HG02943 (cell line): ENCODE measurements at regions not wholly inside any gene's neighbourhood (a gene's known extent, or its start where the extent isn't known, plus 50 kb on each side); places are given as distances from the start of the nearest gene placed in this dataset.
"Not testable (repeated sequence)": the region's sequence is repeated elsewhere in the genome, so short reads cannot be mapped to it uniquely, and the experiment has no call there.

Experiments used
- ATAC-seq: cut with Tn5 transposase; IDR thresholded peaks from one replicate; pipeline ENCODE4 v1.9.1; 2021; ENCODE audit warnings: mild to moderate bottlenecking, low read depth, moderate library complexity; ENCODE audit not compliant: unreplicated experiment

DNA sequence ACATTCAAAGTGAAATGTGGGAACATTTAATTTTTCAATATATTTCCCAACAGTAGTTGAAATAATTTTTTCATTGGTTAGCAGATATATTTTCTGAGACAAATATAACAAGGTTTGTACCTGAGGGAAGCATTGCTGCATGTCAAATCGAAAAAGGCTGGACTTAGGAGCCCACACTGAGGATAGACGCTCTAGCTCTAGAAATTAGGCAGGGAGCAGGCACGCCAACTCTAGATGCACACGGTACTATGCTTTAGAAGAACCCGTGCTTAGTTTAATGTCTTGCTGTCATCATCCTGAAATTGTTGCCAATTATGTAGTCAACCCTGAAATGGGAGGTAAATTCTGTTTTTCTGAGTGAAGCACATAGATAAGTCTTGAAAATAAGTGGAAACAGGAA lies 731.1 kb upstream of the ZNF804A start:
- no peak for ATAC-seq

DNA sequence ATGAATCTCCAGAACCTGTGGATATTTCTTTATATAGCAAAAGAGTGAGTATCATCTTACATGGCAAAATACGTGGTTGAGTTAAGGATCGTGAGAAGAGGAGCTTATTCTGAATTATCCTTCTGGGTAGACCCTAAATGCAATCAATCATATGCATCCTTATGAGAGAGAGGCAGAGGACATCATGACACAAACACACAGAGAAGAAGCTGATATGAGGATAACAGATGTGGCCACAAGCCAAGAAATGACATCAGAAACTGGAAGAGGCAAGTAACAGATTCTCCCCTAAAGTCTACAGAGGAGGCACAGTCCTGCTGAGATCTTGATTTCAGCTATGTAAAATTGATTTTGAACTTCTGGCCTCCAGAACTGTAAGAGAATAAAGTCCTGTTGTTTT lies 730.2 kb upstream of the ZNF804A start:
- ATAC-seq = no peak

DNA sequence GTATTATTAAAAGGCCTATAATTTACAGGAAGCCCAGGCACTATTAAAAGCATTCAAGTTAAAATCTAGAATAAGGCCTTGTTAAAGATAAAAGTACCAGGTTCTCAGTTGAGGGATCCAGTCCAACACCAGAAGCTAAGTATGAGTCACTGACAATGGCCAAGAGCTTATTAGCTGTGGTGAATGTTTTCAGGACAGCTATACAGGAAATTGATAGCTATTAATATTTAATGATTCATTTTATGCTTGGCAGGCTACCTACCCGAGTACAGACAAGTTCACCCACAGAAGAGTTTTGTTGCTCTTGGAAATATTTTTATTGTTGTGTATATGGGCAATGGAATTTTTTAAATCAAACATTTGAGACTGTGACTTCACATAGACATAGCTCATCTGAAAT lies 729.6 kb upstream of the ZNF804A start:
- ATAC-seq = no peak

DNA sequence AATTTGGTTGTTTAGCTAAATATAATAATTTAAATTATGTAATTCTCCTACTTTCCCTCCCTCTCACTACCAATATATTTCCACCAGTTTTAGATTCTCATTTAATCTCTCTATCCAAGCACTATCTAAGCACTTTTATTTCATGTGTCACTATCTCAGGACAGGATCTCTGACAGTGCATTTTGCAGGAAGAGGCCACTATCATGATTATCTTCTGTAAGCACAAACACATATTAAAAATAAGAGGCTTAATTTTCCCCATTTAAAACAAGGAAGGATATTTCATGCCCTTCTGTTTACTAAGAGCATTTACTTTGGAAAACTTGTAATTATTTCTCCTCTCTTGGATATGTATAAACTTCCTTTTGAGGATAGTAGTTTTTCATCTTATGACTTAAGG lies 726.2 kb upstream of the ZNF804A start:
- ATAC-seq = no peak

DNA sequence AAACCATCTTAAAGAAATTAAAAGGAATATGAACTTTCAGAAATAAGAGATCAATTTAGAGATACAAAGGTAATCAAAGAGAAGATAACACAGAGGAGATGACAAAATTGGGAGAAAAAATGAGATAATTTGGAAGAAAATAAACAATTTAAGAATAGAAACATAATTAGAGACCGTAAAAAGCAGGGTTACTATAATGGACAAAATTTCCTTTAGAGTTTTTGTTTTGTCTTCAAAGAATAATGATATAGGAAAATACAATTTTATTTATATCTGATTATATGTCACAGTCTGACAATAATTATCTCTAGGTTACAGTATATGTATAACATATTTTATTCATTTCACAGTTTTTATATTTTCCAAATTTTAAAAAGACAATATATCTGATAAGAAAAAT lies 716.4 kb upstream of the ZNF804A start:
- ATAC-seq = no peak

DNA sequence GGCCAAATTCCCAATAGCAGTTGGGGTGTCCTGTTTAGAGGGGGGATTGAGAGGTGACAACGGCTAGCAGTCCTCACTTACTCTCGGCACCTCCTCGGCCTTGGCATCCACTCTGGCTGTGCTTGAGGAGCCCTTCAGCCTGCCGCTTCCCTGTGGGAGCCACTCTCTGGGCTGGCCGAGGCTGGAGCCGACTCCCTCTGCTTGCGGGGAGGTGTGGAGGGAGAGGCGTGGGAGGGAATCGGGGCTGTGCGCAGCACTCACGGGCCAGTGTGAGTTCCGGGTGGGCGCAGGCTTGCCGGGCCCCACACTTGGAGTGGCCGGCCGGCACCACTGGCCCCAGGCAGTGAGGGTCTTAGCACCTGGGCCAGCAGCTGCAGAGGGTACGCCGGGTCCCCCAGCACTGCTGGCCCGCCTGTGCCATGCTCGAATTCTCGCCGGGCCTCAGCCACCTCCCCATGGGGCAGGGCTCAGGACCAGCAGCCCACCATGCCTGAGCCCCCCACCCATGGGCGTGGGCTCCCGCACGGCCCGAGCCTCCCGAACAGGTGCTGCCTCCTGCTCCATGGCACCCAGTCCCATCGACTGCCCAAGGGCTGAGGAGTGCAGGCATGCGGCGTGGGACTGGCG lies 705.9 kb upstream of the ZNF804A start:
- ATAC-seq = no peak

DNA sequence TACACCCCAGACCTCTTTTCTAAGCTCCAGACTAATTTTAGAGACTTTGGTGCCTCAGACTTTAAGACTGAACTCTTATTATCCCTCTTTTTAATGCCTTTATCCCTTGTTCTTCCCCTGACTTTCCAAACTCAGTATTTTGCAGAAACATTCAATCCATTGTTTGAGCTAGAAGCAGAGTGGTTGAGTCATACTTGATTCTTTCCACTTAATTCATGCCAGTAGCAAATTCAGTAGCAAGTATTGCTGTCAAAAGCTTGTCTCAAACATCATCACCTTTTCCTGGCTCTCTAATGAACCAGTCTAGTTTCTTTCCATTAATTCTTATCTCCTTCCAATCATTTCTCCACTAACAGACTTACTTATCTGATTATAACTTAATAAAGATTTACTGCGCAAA lies 699.7 kb upstream of the ZNF804A start:
- ATAC-seq = no peak

DNA sequence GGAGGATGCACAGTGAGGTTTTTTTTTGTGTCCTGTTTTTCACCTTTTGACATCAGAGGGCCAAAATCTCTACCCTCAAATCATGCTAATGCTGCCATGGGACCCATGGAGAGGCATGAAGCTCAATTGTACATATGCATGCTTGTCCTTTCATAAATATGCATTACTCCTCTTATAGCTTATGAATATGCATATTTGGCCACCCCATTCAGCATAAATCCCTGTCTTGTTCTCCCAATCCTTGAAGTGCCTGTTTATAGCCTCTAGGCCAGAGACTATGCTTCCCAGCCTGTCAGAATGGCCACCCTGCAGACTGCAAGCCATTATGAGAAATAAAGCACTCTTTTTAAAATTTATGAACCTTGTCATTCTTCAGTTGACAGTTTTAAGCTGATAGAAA lies 696.4 kb upstream of the ZNF804A start:
- no peak for ATAC-seq

DNA sequence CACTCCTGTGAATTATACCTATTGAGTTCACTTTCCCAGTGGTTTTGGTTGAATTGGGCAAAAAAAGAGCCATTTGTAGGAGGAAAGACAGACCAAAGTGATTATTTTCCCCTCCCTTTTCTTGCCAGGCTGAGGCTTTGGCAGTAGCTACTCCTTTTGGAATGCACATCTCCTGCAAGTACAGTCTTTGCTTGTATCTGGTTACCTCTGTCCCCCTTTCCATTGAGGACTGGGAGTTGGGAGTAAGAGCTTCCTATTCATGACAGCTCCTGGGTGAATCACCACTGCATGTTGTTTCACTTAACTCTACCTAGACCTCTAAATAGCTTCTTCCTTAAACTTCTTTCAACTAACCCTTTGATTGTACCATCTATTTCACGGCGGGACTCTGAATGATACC lies 695.3 kb upstream of the ZNF804A start:
- no peak for ATAC-seq

DNA sequence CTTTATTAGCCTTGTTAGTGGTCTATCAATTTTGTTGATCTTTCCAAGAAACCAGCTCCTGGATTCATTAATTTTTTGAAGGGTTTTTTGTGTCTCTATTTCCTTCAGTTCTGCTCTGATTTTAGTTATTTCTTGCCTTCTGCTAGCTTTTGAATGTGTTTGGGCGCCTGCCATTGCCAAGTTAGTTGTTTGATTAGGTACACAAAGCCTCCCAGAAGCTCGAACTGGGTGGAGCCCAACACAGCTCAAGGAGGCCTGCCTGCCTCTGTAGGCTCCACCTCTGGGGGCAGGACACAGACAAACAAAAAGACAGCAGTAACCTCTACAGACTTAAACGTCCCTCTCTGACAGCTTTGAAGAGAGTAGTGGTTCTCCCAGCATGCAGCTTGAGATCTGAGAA lies 682.3 kb upstream of the ZNF804A start:
- ATAC-seq = not testable (repeated sequence)

DNA sequence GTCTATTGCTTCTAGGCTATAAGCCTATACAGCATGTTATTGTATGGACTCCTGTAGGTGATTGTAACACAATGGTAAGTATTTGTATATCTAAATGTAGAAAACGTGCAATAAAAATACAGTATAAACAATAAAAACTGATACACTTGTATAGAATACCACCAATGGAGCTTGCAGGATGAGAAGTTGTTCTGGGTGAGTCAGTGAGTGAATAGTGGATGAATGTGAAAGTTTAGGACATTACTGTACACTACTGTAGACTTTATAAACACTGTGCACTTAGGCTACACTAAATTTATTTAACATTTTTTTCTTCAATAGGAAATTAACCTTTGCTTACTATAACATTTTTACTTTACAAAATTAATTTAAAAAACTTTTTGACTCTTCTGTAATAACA lies 679.2 kb upstream of the ZNF804A start:
- ATAC-seq = no peak

DNA sequence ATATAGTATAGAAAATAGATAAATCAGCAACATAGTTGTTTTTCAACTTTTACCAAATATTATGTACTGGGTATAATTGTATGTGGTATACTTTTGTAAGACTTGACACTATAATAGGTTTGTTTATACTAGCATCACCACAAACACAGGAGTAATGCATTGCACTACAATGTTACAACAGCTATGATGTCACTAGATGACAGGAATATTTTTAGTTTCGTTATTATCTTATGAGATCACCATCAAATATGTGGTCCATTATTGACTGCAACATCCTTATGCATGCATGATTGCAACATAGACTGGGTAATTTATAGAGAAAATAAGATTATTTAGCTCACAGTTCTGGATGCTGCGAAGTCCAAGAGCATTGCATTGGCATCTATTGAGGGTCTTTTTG lies 678.4 kb upstream of the ZNF804A start:
- ATAC-seq = no peak

DNA sequence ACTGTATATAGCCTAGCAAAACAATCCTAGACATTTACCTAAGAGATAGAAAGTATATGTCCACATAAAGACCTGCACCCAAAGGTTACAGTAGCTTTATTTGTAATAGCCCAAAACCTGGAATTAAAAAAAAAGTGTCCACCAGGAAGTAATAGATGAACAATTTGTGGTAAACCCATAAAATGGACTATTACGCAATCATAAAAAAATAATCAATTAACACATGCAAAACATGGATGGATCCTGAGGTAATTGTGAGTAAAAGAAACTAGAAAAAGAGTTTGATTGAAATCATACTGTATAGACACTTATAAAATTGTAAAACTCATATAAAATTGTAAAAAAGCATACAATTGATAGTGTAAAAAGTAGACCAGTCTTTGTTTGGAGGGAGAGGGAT lies 673.0 kb upstream of the ZNF804A start:
- no peak for ATAC-seq

DNA sequence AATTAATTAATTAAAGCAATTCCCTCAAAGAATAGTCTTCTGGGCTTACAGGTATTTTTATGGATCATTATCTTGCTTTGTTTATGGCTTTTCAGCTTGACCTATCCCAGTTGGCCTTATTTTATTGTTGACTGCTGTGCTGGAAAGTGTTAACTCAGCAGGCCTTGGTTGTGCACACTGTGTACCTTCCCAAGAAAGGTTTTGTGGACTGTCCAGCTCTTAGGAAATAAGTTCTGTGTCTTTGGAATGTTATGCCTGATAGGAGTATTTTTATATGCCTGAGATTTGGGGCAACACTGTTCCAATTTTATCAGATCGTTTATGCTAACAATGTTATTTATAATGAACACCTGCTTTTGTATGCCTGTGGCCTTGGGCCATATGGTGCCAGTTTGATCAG lies 671.9 kb upstream of the ZNF804A start:
- ATAC-seq = no peak

DNA sequence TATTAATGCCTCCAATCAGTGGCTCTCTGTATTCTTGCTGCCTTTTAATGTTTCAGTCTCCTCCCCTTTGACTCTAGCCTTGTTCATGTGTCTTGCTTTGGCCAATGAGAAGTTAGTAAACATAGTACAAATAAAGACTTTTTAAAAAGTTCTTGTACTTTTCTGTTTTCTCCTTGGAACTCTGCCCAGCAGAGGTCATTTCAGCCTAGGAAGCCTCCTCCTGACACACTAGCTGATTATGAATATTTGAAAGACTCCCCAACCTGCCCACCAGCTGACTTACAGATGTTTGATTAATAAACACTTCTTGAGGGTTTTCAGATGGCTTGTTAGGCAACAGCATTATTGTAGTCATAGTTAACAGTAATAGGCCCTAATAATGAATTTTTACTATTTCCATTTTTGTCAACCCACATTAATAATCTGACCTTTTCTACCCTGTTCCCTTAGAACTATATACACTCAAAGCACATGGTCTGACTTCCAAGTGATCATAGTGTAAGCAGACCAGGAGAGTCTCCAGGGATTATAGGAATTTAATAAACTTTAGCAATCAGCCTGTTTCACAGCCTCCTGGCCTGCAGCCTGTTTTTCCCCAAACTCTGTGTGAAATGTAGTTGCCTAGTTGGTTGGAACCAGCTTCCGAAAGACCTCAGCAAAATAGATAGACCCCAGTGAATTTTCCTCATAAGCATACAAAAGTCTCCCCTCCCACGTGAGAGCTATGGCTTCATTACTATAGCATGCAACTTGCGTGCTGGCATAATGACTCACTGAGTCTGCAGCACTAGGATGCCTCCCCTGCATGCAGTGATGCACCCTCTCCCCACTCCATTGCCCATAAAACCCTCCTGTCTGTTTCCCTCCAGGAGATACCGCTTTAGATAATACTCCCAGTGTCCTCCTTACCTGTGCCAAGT lies 670.7 kb upstream of the ZNF804A start:
- ATAC-seq = no peak

DNA sequence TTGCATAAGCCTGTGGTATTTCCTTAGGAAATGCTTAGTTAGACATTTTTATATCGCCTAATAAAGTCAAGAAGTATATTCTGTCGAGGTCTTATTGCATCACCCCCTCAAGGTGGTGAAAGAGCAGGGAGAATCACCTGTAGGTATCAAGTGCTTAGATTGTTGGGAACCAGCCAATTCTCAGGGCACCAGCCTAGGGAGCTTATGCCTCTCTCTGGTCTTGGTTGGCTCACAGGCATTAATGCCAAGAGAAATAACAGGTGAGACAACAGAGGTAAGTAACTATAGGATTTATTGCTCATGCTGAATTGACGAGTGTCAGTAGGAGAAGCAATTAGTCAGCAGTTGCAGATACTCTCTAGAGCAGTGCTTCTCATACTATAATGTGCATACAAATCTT lies 663.3 kb upstream of the ZNF804A start:
- no peak for ATAC-seq

DNA sequence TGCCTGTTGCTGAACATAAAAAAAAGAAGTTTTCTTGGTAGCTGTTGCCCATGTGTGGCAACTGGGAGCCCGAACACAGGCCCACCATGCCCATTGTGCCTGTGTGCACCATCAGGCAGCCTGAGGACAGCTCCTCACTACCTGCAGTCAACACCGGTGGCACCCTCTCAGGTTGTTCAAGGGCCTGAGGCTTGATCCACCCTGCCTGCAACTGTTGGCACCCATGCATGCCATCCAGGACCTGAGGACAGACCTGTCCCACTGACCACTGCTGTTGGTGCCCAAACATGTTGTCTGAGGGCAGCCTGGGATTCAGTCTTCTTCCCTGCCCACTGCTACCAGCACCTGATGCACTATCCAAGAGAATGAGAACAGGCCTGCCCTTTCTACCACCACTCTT lies 661.1 kb upstream of the ZNF804A start:
- no peak for ATAC-seq

DNA sequence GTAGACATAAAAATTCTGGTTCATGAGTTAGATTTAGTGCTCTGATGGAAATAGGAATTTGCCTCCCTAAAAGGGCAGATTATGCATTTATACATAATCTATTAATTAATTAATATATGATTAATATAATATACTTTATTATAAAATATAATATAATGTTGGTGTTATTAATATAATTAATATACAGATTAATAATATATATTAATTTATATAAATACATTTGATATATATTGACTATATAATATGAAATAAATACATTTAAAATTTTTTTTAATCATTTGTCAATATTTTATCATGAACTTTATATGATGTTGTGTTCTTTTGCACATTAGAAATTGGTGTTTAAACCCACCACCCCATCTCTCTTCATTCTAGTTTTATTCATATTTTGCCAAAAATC lies 652.1 kb upstream of the ZNF804A start:
- ATAC-seq = no peak

DNA sequence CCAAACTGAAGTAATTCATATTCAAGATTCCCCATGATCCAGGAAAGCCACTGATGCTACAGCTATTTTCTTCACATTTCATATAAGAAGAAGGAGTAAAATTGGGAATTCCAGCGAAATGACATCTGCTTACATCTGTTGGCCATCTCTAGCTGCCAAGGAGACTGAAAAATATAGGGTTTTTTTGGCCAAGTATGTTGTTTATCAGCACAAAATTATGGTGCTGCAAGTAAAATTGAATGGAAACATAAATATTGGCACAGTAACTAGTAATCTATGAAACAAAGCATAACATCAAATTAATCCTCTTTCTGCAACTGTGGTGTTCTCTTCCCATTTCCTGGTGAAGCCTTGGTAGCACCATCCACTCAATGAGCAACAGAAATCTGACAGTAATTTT lies 649.5 kb upstream of the ZNF804A start:
- no peak for ATAC-seq

DNA sequence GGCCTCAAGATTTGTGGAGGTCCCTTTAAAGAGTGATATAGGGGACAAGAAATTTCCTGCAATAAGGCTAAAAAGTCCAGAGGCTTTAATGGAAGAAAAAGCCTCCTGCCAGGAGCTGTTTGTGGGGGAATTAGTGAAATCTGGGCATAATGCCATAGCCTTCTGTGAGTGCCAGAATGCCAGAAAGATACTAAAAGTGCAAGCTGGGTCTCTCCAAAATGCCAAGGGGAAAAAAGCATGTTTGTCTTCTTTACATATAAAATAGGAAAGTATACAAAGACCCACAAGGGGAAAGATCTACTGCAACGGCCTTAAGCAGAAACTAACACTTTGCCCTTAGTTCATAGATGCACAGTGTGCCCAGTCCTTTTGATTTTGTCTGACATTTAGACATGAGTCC lies 647.7 kb upstream of the ZNF804A start:
- ATAC-seq = no peak

DNA sequence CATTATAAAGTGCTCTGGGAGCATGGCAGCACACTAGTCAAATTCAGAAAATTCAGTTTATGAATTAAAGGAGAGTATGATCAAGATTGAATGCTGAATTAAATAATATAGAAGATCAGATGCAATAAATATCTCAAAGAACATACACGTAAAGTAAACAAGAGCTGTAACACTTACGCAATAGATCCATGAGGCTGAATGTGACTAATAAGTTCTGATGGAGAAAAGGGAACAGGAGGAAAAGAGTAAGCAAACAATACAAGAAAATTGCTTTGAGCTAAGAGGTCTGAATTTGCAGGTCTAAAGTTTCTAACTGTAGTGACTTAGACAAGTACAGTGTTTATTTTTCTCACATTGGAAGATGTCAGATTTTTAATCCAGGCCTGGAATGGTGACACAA lies 646.7 kb upstream of the ZNF804A start:
- ATAC-seq = no peak

DNA sequence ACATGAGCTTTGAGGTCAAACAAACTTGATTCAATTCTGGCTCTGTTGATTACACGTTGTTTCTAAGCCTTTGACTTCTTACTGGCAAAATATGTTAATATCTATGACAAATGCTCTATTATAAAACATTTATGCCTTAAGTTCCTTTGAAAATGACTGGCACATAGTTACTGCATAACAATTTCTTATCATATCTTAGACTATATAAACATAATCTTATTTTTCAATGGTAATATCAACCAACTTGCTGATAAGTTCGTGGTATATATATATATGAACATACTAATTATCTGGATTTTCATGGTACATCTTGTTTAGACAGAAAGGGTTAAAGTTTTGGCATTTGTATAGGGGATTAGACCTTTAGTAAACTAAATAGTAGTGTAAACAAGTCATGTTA lies 645.6 kb upstream of the ZNF804A start:
- no peak for ATAC-seq
